ENCODE measurements at regions not wholly inside any gene's neighbourhood (a gene's known extent, or its start where the extent isn't known, plus 50 kb on each side); places are given as distances from the start of the nearest gene placed in this dataset.

DNA sequence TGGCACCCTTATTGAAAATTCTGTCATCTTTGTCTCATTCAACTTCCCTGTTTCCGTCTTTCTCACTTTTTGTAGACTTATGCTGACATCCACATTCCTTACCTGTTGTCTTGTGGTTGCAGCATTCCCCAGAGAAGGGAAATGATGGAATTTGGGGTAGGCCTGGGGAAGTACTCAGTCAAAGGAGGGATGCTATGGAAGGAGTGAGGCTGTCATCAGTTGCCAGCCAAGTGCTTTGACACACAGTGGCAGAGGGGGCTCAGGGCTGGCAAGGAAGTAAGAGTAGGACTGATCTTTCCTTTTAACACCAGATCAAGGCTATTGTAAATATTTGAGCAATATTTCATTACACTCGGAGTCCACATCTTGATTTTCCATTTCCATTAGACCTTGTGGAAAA, 64.4 kb downstream of the RPLP1 start:
- TF ChIP-seq, protein P1, sequence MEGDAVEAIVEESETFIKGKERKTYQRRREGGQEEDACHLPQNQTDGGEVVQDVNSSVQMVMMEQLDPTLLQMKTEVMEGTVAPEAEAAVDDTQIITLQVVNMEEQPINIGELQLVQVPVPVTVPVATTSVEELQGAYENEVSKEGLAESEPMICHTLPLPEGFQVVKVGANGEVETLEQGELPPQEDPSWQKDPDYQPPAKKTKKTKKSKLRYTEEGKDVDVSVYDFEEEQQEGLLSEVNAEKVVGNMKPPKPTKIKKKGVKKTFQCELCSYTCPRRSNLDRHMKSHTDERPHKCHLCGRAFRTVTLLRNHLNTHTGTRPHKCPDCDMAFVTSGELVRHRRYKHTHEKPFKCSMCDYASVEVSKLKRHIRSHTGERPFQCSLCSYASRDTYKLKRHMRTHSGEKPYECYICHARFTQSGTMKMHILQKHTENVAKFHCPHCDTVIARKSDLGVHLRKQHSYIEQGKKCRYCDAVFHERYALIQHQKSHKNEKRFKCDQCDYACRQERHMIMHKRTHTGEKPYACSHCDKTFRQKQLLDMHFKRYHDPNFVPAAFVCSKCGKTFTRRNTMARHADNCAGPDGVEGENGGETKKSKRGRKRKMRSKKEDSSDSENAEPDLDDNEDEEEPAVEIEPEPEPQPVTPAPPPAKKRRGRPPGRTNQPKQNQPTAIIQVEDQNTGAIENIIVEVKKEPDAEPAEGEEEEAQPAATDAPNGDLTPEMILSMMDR (IDR thresholded peaks at IDR 0.05): no peak
- TF ChIP-seq POLR2A (IDR thresholded peaks at IDR 0.05) (no peak), POLR2AphosphoS5 (IDR thresholded peaks at IDR 0.05) (no peak)
